ENCODE measurements at regions not wholly inside any gene's neighbourhood (a gene's known extent, or its start where the extent isn't known, plus 50 kb on each side); places are given as distances from the start of the nearest gene placed in this dataset.
"Not testable (repeated sequence)": the region's sequence is repeated elsewhere in the genome, so short reads cannot be mapped to it uniquely, and the experiment has no call there.

- DNase-seq (ENCODE audit: low read depth): no peak
These were observed 226.7 kb upstream of the ZNF804A start for GRCh38 chr2:184371641-184372040.

GRCh38 chr2:184372484-184372883 is 225.8 kb upstream of the ZNF804A start:
- DNase-seq (ENCODE audit: low read depth): no peak
- H3K4me3 ChIP-seq (ENCODE audit: low read depth, low read length): no peak overlapping the region
- TF ChIP-seq CTCF (IDR thresholded peaks at IDR 0.05; ENCODE audit: control insufficient read depth, extremely low read depth, insufficient read depth): no peak

More at GRCh38 chr2:184371641-184372040, 226.7 kb upstream of the ZNF804A start:
- no peak overlapping the region for H3K4me3 ChIP-seq (ENCODE audit: low read depth, low read length)
- no peak for TF ChIP-seq CTCF (IDR thresholded peaks at IDR 0.05; ENCODE audit: control insufficient read depth, extremely low read depth, insufficient read depth)

GRCh38 chr2:184394642-184395041 is 203.7 kb upstream of the ZNF804A start:
- no peak overlapping the region for H3K4me3 ChIP-seq (ENCODE audit: low read depth, low read length)
- no peak for TF ChIP-seq CTCF (IDR thresholded peaks at IDR 0.05; ENCODE audit: control insufficient read depth, extremely low read depth, insufficient read depth)
- no peak for DNase-seq (ENCODE audit: low read depth)

- DNase-seq (ENCODE audit: low read depth): no peak
- H3K4me3 ChIP-seq (ENCODE audit: low read depth, low read length): no peak overlapping the region
- no peak for TF ChIP-seq CTCF (IDR thresholded peaks at IDR 0.05; ENCODE audit: control insufficient read depth, extremely low read depth, insufficient read depth)
These were observed 195.9 kb upstream of the ZNF804A start for GRCh38 chr2:184402381-184402780.

GRCh38 chr2:184407041-184407630 is 191.2 kb upstream of the ZNF804A start:
- H3K4me3 ChIP-seq (ENCODE audit: low read depth, low read length); DNase-seq (ENCODE audit: low read depth): not testable (repeated sequence)

GRCh38 chr2:184410160-184410559 is 188.2 kb upstream of the ZNF804A start:
- no peak for DNase-seq (ENCODE audit: low read depth)
- no peak for TF ChIP-seq CTCF (IDR thresholded peaks at IDR 0.05; ENCODE audit: control insufficient read depth, extremely low read depth, insufficient read depth)
- H3K4me3 ChIP-seq (ENCODE audit: low read depth, low read length): no peak overlapping the region

GRCh38 chr2:184413221-184413620 is 185.1 kb upstream of the ZNF804A start:
- no peak overlapping the region for H3K4me3 ChIP-seq (ENCODE audit: low read depth, low read length)
- TF ChIP-seq CTCF (IDR thresholded peaks at IDR 0.05; ENCODE audit: control insufficient read depth, extremely low read depth, insufficient read depth): no peak
- DNase-seq (ENCODE audit: low read depth): no peak

Measured in LNCaP clone FGC (cell line).